ENCODE measurements at regions not wholly inside any gene's neighbourhood (a gene's known extent, or its start where the extent isn't known, plus 50 kb on each side); places are given as distances from the start of the nearest gene placed in this dataset.
A peak's percentile ranks its signal among the peaks of the same experiment; 100 is the strongest.
"Not testable (repeated sequence)": the region's sequence is repeated elsewhere in the genome, so short reads cannot be mapped to it uniquely, and the experiment has no call there.

- H3K27me3 ChIP-seq, result no peaks in the 10 kb centered on the region
- peak overlapping the region in 2 of 4 donors; percentile 32 to 44 for H3K27ac ChIP-seq (replicated peaks in 1 of 4)
- H3K4me3 ChIP-seq, result no peak overlapping the region
- intact Hi-C loops (cut with DNase I), result no loop called here
- no peaks in the 10 kb centered on the region for H3K36me3 ChIP-seq
- peaks cover 0 to 14% (median 8%) of the 10 kb centered on the region in 4 donors for H3K4me1 ChIP-seq
- TF ChIP-seq CTCF (IDR thresholded peaks at IDR 0.05) (peak; percentile 40 to 51 (median 48)), EP300 (IDR thresholded peaks at IDR 0.05) (no peak), POLR2A (IDR thresholded peaks at IDR 0.05; ENCODE audit: low read depth) (no peak), POLR2AphosphoS5 (IDR thresholded peaks at IDR 0.05) (no peak)
- WGBS, result 33% methylated on average over 7 of the region's 10 CpGs
- H3K9me3 ChIP-seq, result no peaks in the 10 kb centered on the region
- DNase-seq (ENCODE audit: extremely low spot score), result no peak
These were observed 185.9 kb downstream of the ERCC6L2 start for GRCh38 chr9:96061293-96061987.

- Histone ChIP-seq H3K4me1 (peaks cover 4 to 14% (median 8%) of the 10 kb centered on the region in 4 donors), H3K27me3 (no peaks in the 10 kb centered on the region), H3K27ac (replicated peaks in 1 of 4) (no peak overlapping the region), H3K9me3 (no peaks in the 10 kb centered on the region), H3K4me3 (no peak overlapping the region), H3K36me3 (no peaks in the 10 kb centered on the region)
- no peak for DNase-seq (ENCODE audit: extremely low spot score)
- no peak for TF ChIP-seq POLR2AphosphoS5 (IDR thresholded peaks at IDR 0.05)
- no peak for TF ChIP-seq EP300 (IDR thresholded peaks at IDR 0.05)
- no peak for TF ChIP-seq CTCF (IDR thresholded peaks at IDR 0.05)
- TF ChIP-seq POLR2A (IDR thresholded peaks at IDR 0.05; ENCODE audit: low read depth), result no peak
- intact Hi-C loops (cut with DNase I), result no loop called here
- 98% methylated on average over 2 of the region's 2 CpGs for WGBS
These were observed 182.7 kb downstream of the ERCC6L2 start for GRCh38 chr9:96058218-96058617.

DNA sequence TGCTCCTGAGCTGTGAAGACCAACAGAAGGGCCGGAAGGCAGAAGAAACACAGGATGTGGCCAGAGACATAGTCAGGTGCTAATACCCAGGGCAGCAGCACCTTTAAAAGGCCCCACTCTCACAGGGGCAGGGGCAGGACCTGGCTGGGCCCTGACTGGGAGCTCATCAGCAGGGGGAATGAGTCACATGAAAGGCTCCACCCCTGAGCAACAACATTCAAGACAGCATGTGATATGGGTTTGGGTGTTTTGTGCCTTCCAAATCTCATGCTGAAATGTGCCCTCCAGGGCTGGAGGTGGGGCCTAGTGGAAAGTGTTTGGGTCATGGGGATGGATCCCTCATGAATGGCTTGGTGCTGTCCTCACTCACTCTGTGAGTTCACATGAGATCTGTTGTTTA is 181.7 kb downstream of the ERCC6L2 start:
- Histone ChIP-seq H3K9me3 (no peaks in the 10 kb centered on the region), H3K4me1 (peaks cover 4 to 14% (median 8%) of the 10 kb centered on the region in 4 donors), H3K4me3 (no peak overlapping the region), H3K27ac (replicated peaks in 1 of 4) (no peak overlapping the region), H3K36me3 (no peaks in the 10 kb centered on the region), H3K27me3 (no peaks in the 10 kb centered on the region)
- no peak for TF ChIP-seq POLR2A (IDR thresholded peaks at IDR 0.05; ENCODE audit: low read depth)
- TF ChIP-seq CTCF (IDR thresholded peaks at IDR 0.05), result no peak
- no peak for TF ChIP-seq POLR2AphosphoS5 (IDR thresholded peaks at IDR 0.05)
- TF ChIP-seq EP300 (IDR thresholded peaks at IDR 0.05), result no peak
- 100% methylated on average over 1 of the region's 1 CpG for WGBS
- no peak for DNase-seq (ENCODE audit: extremely low spot score)
- intact Hi-C loops (cut with DNase I), result no loop called here

DNA sequence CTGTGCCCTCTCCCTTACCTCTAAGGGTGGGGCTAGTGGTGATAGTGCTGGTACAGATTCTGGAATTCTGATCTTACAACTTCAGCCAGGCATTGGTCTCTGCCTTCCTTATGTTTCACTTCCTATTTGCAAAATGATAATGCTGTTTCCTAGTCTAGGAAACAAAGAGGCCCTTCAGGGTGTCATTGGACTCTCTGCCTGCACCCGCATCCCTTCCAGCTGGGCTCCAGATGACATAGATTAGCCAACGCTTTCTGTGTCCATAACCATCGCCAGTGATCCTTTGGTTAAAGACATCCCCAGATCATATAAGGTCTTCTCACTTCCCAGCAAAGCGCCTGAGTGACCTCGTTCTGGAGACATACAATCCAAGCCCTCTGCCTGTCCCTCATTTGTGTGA is 180.7 kb downstream of the ERCC6L2 start:
- intact Hi-C loops (cut with DNase I), result no loop called here
- TF ChIP-seq EP300 (IDR thresholded peaks at IDR 0.05), result no peak
- no peak for TF ChIP-seq POLR2A (IDR thresholded peaks at IDR 0.05; ENCODE audit: low read depth)
- TF ChIP-seq CTCF (IDR thresholded peaks at IDR 0.05), result no peak
- no peak for TF ChIP-seq POLR2AphosphoS5 (IDR thresholded peaks at IDR 0.05)
- Histone ChIP-seq H3K9me3 (no peaks in the 10 kb centered on the region), H3K4me1 (peaks cover 0 to 5% (median 4%) of the 10 kb centered on the region in 4 donors), H3K27me3 (no peaks in the 10 kb centered on the region), H3K36me3 (no peaks in the 10 kb centered on the region), H3K27ac (replicated peaks in 1 of 4) (no peak overlapping the region), H3K4me3 (no peak overlapping the region)
- no peak for DNase-seq (ENCODE audit: extremely low spot score)
- 69% methylated on average over 5 of the region's 5 CpGs for WGBS

DNA sequence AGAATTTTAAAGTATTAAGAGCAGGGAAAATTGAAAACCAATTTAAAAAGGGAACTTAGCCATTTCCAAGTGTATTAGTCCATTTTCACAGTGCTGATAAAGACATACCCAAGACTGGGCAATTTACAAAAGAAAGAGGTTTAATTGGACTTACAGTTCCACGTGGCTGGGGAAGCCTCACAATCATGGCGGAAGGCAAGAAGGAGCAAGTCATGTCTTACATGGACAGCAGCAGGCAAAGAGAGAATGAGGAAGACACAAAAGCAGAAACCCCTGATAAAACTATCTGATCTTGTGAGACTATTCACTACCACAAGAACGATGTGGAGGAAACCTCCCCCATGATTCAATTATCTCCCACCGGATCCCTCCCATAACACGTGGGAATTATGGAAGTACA is 178.8 kb downstream of the ERCC6L2 start:
- H3K27ac ChIP-seq (replicated peaks in 1 of 4); H3K27me3 ChIP-seq; H3K36me3 ChIP-seq; H3K4me1 ChIP-seq; DNase-seq (ENCODE audit: extremely low spot score); H3K4me3 ChIP-seq; intact Hi-C loops (cut with DNase I); H3K9me3 ChIP-seq: not testable (repeated sequence)
- WGBS, result 87% methylated on average over 5 of the region's 5 CpGs

Data from esophagus muscularis mucosa (tissue), 4 donors.